Activated T-cell treated with anti-CD3 and anti-CD28 coated beads, Interleukin-2, amount 50 U/mL, for 24 hours (primary cell): ENCODE measurements at regions not wholly inside any gene's neighbourhood (a gene's known extent, or its start where the extent isn't known, plus 50 kb on each side); places are given as distances from the start of the nearest gene placed in this dataset.
"Not testable (repeated sequence)": the region's sequence is repeated elsewhere in the genome, so short reads cannot be mapped to it uniquely, and the experiment has no call there.

ENCODE experiments used
- DNase-seq: peaks from one replicate; pipeline ENCODE4 v3.0.0-alpha.2; 2020
- H3K27ac Mint-ChIP-seq: 2 replicates; pipeline ENCODE4 v1.8.0; 2020; ENCODE audit warnings: mild to moderate bottlenecking, mixed read lengths
- H3K27me3 Mint-ChIP-seq: 2 replicates; pipeline ENCODE4 v1.8.0; 2020; ENCODE audit warnings: mixed read lengths
- H3K36me3 Mint-ChIP-seq: 2 replicates; pipeline ENCODE4 v1.8.0; 2020; ENCODE audit warnings: low read depth, mixed read lengths
- H3K4me1 Mint-ChIP-seq: 2 replicates; pipeline ENCODE4 v1.8.0; 2020; ENCODE audit warnings: low read depth, mixed read lengths
- H3K4me3 Mint-ChIP-seq: 2 replicates; pipeline ENCODE4 v1.8.0; 2020; ENCODE audit warnings: mild to moderate bottlenecking, moderate library complexity, mixed read lengths
- H3K9me3 Mint-ChIP-seq: 2 replicates; pipeline ENCODE4 v1.8.0; 2020; ENCODE audit warnings: mixed read lengths

DNA sequence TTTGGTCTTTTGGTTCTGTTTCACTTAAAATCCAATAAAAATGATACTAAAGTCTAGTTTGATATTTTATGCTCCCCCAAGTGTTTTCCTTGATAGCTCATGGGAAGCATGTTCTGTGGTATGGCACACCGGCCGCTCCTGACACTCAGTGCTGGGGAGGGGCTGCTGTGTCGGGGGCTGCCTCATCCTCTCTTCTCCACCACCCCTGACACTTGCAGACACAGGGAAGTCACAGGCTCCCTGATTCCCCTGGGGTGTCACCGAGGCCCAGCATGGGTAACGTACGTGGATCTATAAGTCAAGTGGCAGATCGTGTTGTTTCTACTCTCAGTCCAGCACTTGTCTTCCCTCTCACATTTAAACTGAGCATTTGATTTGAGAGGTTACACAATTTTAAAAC, 508.6 kb downstream of the TNS3 start:
- no peaks in the 10 kb centered on the region for H3K9me3 Mint-ChIP-seq
- no peaks in the 10 kb centered on the region for H3K36me3 Mint-ChIP-seq
- DNase-seq, result no peak
- no peaks in the 10 kb centered on the region for H3K27me3 Mint-ChIP-seq
- H3K4me3 Mint-ChIP-seq, result no peak overlapping the region
- H3K4me1 Mint-ChIP-seq, result no peaks in the 10 kb centered on the region
- H3K27ac Mint-ChIP-seq, result no peak overlapping the region

DNA sequence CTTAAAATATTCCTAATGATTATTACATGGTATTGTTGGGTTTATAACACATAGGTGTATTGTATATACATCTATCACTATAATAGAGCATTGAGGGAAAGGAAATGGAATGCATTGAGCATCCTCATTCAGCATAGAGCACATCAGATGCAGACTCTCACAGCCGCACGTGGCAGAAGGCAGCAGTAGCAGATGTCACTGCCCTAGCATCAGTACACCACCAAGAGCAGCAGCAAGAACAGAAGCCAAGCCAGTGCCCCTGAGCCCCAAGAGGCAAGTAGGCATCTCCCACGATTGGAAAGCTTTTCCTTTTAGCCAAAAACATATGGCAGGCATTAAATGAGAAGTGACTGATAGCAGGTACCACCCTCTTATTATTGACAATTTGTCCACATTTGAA, 510.0 kb downstream of the TNS3 start:
- H3K27me3 Mint-ChIP-seq, result no peaks in the 10 kb centered on the region
- H3K36me3 Mint-ChIP-seq, result no peaks in the 10 kb centered on the region
- no peaks in the 10 kb centered on the region for H3K4me1 Mint-ChIP-seq
- H3K4me3 Mint-ChIP-seq, result no peak overlapping the region
- DNase-seq, result no peak
- H3K27ac Mint-ChIP-seq, result no peak overlapping the region
- H3K9me3 Mint-ChIP-seq, result no peaks in the 10 kb centered on the region

DNA sequence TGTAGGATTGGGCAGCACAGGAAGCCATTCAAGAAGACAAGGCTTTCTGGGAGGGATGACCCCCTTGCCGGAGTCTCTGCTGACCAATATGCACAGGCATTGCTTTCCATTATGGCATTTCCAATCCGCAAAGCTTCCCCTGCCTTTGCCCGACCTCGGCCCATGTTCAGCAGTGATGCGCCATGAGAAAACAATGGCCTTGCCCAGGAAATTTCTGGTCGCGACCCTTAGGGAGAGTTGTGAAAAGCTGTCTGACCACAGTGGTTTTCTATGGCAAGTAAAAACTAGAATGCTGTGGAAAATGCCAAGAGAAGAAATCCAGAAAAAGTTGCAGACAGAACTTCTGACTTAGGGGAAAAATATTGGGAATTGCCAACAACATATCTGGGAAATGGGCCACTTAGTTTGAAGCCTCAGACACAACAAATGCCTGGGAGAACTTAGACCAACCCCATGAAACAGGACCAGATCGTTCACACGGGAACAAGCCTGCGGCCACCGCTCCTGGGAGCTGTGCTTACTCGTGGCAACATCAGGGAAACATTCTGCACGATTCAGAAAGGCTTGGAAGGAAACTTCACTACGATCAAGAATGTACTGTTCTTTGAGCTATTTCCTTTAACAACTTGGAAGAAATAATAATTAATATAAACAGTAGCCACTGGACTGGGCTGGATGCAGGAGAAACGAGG, 512.4 kb downstream of the TNS3 start:
- no peak overlapping the region for H3K4me3 Mint-ChIP-seq
- no peaks in the 10 kb centered on the region for H3K9me3 Mint-ChIP-seq
- H3K4me1 Mint-ChIP-seq, result no peaks in the 10 kb centered on the region
- no peaks in the 10 kb centered on the region for H3K27me3 Mint-ChIP-seq
- DNase-seq, result no peak
- no peak overlapping the region for H3K27ac Mint-ChIP-seq
- no peaks in the 10 kb centered on the region for H3K36me3 Mint-ChIP-seq

DNA sequence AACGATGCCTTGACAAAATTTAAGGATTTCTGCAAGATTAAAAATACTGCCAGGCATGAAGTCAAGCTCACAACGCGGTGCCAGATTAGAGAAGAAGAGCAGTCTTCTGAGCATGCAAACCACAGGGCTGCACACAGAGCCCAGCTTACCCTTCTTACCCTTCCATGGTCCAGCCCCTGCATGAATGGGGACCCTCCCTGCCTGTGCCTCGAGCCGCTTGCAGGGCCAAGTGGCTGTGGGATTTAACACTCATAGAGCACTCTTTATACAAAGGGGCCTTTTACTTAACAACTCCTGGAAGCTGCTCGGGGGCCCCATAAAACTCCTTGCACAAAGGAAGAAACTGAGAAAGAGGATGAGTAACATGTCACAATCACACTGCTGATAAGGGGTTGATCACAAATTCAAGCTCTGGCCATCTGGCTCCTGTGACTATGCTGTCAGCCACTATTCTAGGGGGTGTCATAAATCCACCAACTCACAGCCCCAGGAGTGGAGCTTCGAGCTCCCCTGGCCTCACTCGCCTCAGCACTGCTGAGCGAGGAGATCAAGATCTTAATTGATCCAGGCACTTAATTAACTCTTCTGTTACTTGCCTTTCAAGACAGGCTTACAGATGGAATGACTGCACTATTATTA, 514.8 kb downstream of the TNS3 start:
- Mint-ChIP-seq H3K4me3 (no peak overlapping the region), H3K27me3 (no peaks in the 10 kb centered on the region), H3K4me1 (no peaks in the 10 kb centered on the region), H3K9me3 (no peaks in the 10 kb centered on the region), H3K36me3 (no peaks in the 10 kb centered on the region), H3K27ac (no peak overlapping the region)
- no peak for DNase-seq

DNA sequence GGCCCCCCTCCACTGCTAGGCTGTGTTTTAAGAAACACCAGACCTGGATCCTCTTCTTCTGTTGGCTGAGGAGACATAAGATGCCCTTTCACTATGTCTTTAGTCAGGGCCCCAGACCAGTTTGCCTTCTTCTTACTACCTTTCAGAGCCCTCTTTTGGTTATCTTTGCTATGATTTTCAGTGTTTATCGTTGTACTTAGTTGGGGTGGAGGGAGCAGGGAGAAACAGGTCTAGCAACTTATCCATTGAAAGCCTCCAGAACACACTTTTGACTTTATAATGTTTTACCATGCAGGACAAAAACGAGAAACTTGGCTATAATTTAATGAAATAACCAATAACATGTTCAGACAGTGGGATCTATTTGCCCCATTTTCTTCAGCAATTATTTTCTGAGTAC, 525.2 kb downstream of the TNS3 start:
- Mint-ChIP-seq H3K36me3 (no peaks in the 10 kb centered on the region), H3K9me3 (peaks cover 8% of the 10 kb centered on the region), H3K27ac (no peak overlapping the region), H3K4me3 (no peak overlapping the region), H3K4me1 (no peaks in the 10 kb centered on the region), H3K27me3 (peaks cover 14% of the 10 kb centered on the region)
- DNase-seq, result no peak

DNA sequence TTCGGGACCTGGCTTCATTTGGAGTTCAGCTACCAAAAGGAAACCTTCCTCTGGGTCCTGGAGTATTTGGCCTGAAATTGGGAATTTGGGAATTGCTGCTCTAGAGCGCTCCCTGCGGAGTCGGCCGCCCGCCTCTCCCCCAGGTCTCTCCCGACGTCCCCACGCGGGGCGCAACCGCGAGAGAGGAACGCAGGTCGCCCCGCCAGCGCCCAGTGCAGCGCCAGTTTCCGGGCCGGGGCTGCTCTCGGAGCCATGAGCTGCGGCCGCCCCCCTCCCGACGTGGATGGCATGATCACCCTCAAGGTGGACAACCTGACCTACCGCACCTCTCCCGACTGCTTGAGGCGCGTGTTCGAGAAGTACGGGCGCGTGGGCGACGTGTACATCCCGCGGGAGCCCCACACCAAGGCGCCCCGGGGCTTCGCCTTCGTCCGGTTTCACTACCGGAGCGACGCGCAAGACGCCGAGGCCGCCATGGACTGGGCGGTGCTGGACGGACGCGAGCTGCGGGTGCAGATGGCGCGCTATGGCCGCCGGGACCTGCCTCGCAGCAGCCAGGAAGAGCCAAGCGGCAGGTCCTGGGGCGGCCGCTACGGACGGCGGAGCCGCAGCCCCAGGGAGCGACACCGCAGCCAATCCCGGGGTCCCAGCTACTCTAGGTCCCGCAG, 529.2 kb downstream of the TNS3 start:
- not testable (repeated sequence) for H3K4me3 Mint-ChIP-seq

DNA sequence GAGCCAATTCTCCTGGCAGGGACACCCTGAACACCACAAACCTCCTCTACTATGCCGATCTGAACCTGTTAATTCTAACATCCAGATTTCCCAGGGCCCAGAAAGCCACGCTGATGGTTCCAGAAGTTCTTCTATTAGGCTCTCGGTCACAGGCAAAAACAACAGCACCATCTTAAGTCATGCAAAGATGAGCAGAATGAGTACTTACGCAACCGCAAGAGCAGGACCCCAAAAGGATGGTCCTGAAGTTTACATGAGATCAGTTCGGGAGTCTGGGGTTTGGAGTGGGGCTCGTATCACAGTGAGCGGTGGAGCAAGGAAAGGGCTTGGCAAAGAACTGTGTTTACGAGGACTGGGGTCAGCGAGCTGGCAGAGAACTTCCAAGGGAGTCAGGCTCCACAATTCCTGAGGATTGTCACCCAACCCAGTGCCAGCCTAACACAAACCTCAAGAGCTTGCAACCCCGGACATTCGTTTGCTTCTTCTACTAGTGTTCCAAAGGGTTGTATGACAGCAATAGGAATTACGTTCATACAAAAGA, 532.6 kb downstream of the TNS3 start:
- Mint-ChIP-seq H3K9me3 (peaks cover 8% of the 10 kb centered on the region), H3K27ac (no peak overlapping the region)

More for the DNA sequence above, 529.2 kb downstream of the TNS3 start:
- H3K27me3 Mint-ChIP-seq, result peaks cover 16% of the 10 kb centered on the region
- H3K9me3 Mint-ChIP-seq, DNase-seq, H3K27ac Mint-ChIP-seq, H3K4me1 Mint-ChIP-seq, H3K36me3 Mint-ChIP-seq: not testable (repeated sequence)

DNA sequence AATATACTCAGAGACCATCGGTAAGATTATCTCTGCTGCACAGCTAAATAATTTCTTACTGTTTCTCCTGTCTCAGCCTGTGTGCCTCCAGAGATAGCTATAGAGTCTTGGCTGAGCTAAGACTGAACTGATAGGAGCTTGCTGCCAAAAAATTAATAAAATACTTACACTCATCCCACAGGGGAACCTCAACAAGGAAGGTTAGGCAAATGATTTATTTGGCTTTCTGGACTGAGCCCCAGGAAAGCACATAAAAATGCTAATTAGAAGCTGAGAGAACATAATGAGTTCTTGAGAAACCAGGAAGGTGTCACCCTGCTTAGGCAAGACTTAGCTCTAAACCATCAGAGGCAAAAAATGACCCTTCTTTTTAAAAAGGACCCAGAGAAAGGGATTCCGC, 534.5 kb downstream of the TNS3 start:
- Mint-ChIP-seq H3K27me3 (peaks cover 6% of the 10 kb centered on the region), H3K36me3 (no peaks in the 10 kb centered on the region), H3K9me3 (peaks cover 2% of the 10 kb centered on the region), H3K4me3 (no peak overlapping the region), H3K27ac (no peak overlapping the region), H3K4me1 (no peaks in the 10 kb centered on the region)
- no peak for DNase-seq

More for the DNA sequence above, 532.6 kb downstream of the TNS3 start:
- Mint-ChIP-seq H3K4me1 (no peaks in the 10 kb centered on the region), H3K4me3 (no peak overlapping the region), H3K27me3 (peaks cover 16% of the 10 kb centered on the region), H3K36me3 (no peaks in the 10 kb centered on the region)
- no peak for DNase-seq

DNA sequence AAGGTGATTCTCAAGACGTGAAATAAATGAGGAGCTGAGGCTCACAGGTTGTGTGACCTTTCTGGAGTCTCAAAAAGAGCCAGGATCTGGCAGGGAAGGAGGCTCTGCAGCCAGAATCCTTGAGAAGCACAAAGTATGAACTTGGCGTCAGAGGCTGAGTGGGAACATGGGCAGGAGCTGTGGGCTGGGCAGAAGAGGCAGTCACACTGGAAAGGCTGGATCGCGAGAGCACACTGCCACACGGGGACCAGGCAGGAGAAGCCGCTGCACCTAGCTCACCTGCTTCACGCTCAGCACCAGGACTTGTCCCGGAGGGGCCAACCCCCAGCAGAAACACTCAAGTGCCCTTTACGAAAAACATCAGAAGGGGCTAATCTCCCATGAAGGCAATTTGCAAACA, 535.0 kb downstream of the TNS3 start:
- no peak for DNase-seq
- H3K4me1 Mint-ChIP-seq, result no peaks in the 10 kb centered on the region
- H3K27me3 Mint-ChIP-seq, result peaks cover 5% of the 10 kb centered on the region
- H3K27ac Mint-ChIP-seq, result no peak overlapping the region
- H3K36me3 Mint-ChIP-seq, result no peaks in the 10 kb centered on the region
- H3K4me3 Mint-ChIP-seq, result no peak overlapping the region
- H3K9me3 Mint-ChIP-seq, result peaks cover 3% of the 10 kb centered on the region

DNA sequence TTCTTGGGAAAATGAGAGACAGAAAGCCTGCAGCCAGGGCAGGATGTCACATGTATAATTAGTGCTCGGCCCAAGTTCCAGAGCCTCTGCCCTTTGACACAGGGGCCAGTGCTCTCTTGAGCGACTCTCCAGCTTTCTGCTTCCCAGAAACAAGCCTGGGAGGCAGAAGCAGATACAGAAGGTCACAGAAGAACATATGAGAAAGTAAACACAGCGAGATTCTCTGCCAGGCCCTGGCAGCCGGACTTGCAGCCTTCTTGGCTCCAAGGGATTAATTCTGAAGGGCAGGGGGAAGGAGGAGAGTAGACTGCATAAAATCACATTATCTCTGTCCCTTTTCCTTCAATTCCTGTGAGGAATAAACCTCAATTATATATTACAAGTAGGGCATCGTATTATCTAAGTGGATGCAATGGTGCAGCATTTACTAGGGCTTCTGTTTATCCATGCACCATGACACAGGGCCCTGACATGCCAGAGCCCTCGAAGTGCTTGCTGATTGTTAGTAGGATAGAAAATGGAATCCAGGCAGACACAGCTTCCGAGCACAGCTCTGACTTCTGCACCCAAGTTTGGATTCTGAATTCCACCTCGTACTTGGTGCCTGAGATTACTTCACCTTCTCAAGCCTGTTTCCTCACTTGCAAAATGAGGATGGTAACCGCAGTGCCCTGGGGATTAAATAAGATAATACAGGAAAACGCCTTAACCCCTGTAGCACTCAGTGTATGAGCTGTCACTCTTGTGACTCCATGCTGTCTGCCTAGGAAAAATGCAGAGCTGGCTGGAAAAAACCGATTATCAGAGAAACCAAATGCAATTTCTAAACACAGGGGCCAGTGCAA, 536.5 kb downstream of the TNS3 start:
- no peaks in the 10 kb centered on the region for H3K36me3 Mint-ChIP-seq
- H3K4me1 Mint-ChIP-seq, result no peaks in the 10 kb centered on the region
- no peak for DNase-seq
- no peak overlapping the region for H3K4me3 Mint-ChIP-seq
- H3K27me3 Mint-ChIP-seq, result no peaks in the 10 kb centered on the region
- peaks cover 2% of the 10 kb centered on the region for H3K9me3 Mint-ChIP-seq
- no peak overlapping the region for H3K27ac Mint-ChIP-seq

DNA sequence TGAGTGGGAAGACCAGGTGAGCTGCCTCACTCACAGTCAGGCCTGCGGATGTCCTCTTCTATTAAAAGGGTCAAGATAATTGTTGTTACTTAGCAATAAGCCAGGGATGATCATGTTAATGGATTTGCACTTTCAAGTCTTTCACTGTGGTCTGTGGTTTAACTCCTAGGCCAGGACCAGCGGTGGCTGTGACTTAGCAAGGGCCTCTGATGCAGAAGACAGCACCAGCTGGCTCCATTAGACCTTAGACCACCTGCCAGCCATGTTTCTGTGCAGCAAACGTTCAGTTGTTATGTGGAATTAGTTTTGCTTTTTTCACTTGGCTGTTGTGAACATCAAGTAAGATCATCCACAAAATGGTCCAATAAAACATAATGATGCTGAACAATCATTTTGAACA, 537.3 kb downstream of the TNS3 start:
- no peaks in the 10 kb centered on the region for H3K27me3 Mint-ChIP-seq
- no peak for DNase-seq
- peaks cover 2% of the 10 kb centered on the region for H3K9me3 Mint-ChIP-seq
- H3K4me1 Mint-ChIP-seq, result no peaks in the 10 kb centered on the region
- no peaks in the 10 kb centered on the region for H3K36me3 Mint-ChIP-seq
- H3K27ac Mint-ChIP-seq, result no peak overlapping the region
- no peak overlapping the region for H3K4me3 Mint-ChIP-seq

DNA sequence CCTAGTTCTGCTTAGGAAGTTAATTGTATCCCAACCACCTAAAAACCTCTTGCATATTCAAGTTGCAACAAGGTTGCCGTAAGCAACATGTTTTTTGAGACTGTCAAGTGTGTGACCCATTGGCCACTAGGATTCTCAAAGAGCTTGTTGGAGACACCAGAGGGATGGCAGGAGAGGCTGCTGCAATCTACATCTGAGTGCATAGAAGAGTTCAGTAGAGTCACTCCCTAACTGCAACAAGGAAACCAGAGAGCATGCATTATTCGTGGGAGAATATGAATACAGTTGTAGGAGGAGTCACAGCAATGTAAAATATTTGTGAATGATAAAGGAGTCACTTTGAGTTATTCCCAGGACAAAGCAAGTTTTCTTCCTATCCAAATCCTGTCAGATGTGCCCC, 538.6 kb downstream of the TNS3 start:
- Mint-ChIP-seq H3K27me3 (no peaks in the 10 kb centered on the region), H3K4me1 (no peaks in the 10 kb centered on the region), H3K27ac (no peak overlapping the region), H3K4me3 (no peak overlapping the region), H3K9me3 (peaks cover 2% of the 10 kb centered on the region), H3K36me3 (no peaks in the 10 kb centered on the region)
- DNase-seq, result no peak

DNA sequence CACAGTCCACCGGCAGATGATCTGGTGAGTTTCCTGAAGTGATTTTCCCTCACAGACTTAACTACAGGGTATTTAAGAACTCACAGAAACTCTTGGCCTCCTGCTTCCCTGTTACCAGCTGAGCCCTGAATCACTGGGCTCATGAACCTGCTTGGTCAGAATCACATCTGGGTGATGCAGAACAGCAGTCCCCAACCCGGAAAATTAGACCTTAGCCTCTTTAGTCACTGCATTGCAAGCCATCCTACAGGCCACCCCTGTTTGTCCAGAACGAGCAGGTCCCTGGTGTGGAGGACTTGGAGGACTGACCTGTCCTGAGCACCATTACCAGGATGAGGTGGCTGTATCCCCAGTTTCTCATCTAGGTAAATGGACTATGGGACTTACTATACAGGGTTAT, 539.2 kb downstream of the TNS3 start:
- H3K27me3 Mint-ChIP-seq, result no peaks in the 10 kb centered on the region
- H3K27ac Mint-ChIP-seq, result no peak overlapping the region
- no peak for DNase-seq
- peaks cover 2% of the 10 kb centered on the region for H3K9me3 Mint-ChIP-seq
- H3K4me3 Mint-ChIP-seq, result no peak overlapping the region
- no peaks in the 10 kb centered on the region for H3K4me1 Mint-ChIP-seq
- H3K36me3 Mint-ChIP-seq, result no peaks in the 10 kb centered on the region

DNA sequence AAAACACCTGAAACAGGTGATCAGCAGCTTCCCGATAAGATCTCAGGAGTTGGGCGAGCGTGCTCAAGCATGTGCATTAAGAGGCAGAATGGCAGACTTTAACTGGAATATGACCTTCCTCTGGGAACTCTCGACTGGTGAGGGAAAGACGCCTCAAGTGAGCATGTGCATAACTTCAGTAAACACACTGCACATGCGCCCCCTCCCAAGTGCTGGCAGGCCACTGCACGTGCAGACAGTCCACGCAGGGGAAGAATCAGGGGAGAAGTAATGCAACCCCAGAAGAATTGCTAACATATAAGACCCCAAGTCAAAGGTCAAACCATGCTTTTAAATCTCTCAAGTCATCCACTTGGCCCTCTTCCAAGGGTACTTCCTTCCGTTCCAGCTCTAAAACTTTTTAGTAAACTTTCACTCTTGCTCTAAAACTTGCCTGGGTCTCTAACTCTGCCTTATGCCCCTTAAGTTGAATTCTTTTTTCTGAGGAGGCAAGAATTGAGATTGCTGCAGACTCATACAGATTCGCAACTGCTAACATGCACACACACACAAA, 541.0 kb downstream of the TNS3 start:
- no peaks in the 10 kb centered on the region for H3K27me3 Mint-ChIP-seq
- no peak overlapping the region for H3K27ac Mint-ChIP-seq
- no peak for DNase-seq
- H3K4me1 Mint-ChIP-seq, result no peaks in the 10 kb centered on the region
- H3K36me3 Mint-ChIP-seq, result no peaks in the 10 kb centered on the region
- H3K9me3 Mint-ChIP-seq, result peaks cover 2% of the 10 kb centered on the region
- no peak overlapping the region for H3K4me3 Mint-ChIP-seq
